Activated CD4-positive, alpha-beta T cell treated with anti-CD3 and anti-CD28 coated beads, Interleukin-2, amount 10 ng/mL, durations not matched to agents 7 days and 5 days (primary cell): ENCODE measurements at regions not wholly inside any gene's neighbourhood (a gene's known extent, or its start where the extent isn't known, plus 50 kb on each side); places are given as distances from the start of the nearest gene placed in this dataset.
"Not testable (repeated sequence)": the region's sequence is repeated elsewhere in the genome, so short reads cannot be mapped to it uniquely, and the experiment has no call there.

Experiments used
- CTCF ChIA-PET: fragments of 350-600 bp; sonication (Branson Sonifier 250); formaldehyde crosslinking; loops from one replicate; lab custom pipeline; 2021; ENCODE audit warnings: antibody characterized with exemption; lab: Charles Lee
- POLR2A ChIA-PET: fragments of 350-600 bp; sonication (Branson Sonifier 250); formaldehyde crosslinking; loops from one replicate; lab custom pipeline; 2021; ENCODE audit warnings: antibody characterized with exemption; lab: Charles Lee
- DNase-seq: peaks from one replicate; pipeline ENCODE4 v3.0.0-alpha.2; 2020
- H3K27ac Mint-ChIP-seq: one replicate; pipeline ENCODE4 v1.8.0; 2021; ENCODE audit warnings: mild to moderate bottlenecking, moderate library complexity, mixed read lengths
- H3K27me3 Mint-ChIP-seq: one replicate; pipeline ENCODE4 v1.8.0; 2021; ENCODE audit warnings: mixed read lengths
- H3K36me3 Mint-ChIP-seq: one replicate; pipeline ENCODE4 v1.8.0; 2021; ENCODE audit warnings: low read depth, mixed read lengths
- H3K4me1 Mint-ChIP-seq: one replicate; pipeline ENCODE4 v1.8.0; 2021; ENCODE audit warnings: mixed read lengths
- H3K4me3 Mint-ChIP-seq: one replicate; pipeline ENCODE4 v1.8.0; 2021; ENCODE audit warnings: mild to moderate bottlenecking, moderate library complexity, mixed read lengths
- H3K9me3 Mint-ChIP-seq: one replicate; pipeline ENCODE4 v1.8.0; 2021; ENCODE audit warnings: mixed read lengths

DNA sequence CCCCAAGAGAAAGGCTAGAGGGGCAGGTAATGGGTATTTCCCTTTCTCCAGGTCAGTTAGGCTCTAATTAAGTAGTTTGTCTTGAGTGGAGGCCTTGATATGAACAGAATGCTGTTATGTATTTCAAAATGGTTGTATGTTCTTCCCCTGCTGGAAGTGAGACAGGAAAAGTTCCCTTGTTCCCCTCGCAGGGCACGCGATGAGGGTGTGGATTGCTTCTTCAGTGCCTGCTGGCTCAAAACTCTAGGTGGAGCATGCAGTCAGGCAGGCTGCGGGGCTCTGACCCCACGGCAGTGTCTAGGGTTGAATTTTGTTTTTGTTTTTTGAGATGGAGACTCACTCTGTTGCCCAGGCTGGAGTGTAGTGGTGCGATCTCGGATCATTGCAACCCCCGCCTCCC lies 110.4 kb upstream of the XIST start:
- H3K4me1 Mint-ChIP-seq, result peaks cover 12% of the 10 kb centered on the region
- no peak overlapping the region for H3K4me3 Mint-ChIP-seq
- ChIA-PET CTCF (no interaction called here), POLR2A (no interaction called here)
- H3K9me3 Mint-ChIP-seq, result no peaks in the 10 kb centered on the region
- DNase-seq, result no peak
- H3K36me3 Mint-ChIP-seq, result peaks cover 16% of the 10 kb centered on the region
- no peak overlapping the region for H3K27ac Mint-ChIP-seq
- no peaks in the 10 kb centered on the region for H3K27me3 Mint-ChIP-seq

- Mint-ChIP-seq H3K4me1 (peaks cover 16% of the 10 kb centered on the region), H3K36me3 (peaks cover 14% of the 10 kb centered on the region), H3K27ac (peak overlapping the region; percentile 36)
- POLR2A ChIA-PET, H3K4me3 Mint-ChIP-seq, H3K27me3 Mint-ChIP-seq, H3K9me3 Mint-ChIP-seq, DNase-seq, CTCF ChIA-PET: not testable (repeated sequence)
Measured at GRCh38 chrX:73961867-73962266, 109.4 kb upstream of the XIST start.

- H3K27ac Mint-ChIP-seq, result peak overlapping the region; percentile 98
- DNase-seq, result peak; percentile 6
- ChIA-PET POLR2A (no interaction called here), CTCF (interaction anchor here (0.7 to 1.2 kb wide), 2 partner anchors 48 to 1398 kb away, joined by 3 to 6 read pairs; no protein-coding TSS in a partner anchor)
- H3K36me3 Mint-ChIP-seq, result peaks cover 13% of the 10 kb centered on the region
- no peaks in the 10 kb centered on the region for H3K27me3 Mint-ChIP-seq
- H3K4me3 Mint-ChIP-seq, result peak overlapping the region; percentile 93
- H3K9me3 Mint-ChIP-seq, result no peaks in the 10 kb centered on the region
- H3K4me1 Mint-ChIP-seq, result peaks cover 18% of the 10 kb centered on the region
Measured at GRCh38 chrX:73944563-73944908, 92.0 kb upstream of the XIST start.

DNA sequence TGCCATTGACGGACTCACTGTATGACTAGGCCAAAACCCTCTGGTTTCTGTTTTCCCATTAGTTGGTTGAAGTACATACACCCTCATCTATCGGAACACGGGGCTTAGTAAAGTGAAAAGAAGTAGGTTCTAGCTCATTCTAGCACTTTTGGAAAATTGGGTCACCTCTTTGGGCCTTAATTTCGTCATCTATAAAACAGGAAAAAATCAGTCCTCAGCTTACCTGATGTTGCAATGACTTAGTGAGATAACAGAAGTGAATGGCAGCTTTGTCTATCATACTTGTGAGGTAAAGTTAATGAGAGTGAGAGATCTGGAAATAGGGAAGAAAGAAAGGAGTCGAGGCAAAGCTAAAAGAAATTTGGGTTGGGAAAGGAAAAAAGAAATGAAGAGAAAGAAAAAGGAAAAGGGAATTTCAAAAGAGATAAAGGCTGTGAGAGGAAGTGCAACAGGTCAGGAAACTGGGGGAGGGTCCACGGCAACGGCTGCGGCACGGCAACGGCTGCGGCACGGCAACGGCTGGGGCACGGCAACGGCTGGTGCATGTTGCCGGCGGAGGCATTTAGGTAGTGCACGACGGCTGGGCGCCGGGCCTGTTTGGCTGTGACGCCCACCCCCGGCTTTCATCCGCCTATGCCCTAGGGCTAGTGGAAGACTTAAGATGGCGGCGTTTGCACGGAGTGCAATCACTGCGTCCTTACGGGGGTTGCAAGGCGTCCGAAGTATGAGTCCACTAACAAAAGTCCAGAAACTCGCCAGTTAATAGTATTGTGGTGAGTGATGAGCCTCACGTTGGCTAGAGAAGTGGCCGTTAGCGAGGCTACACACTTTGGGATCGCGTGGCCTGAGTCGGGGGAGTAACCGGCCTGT lies 91.4 kb upstream of the XIST start:
- Mint-ChIP-seq H3K36me3 (peaks cover 9% of the 10 kb centered on the region), H3K27me3 (no peaks in the 10 kb centered on the region), H3K27ac (peak overlapping the region; percentile 98), H3K4me1 (peaks cover 18% of the 10 kb centered on the region), H3K9me3 (no peaks in the 10 kb centered on the region), H3K4me3 (peak overlapping the region; percentile 93)
- peak; percentile 84 for DNase-seq
- ChIA-PET POLR2A (interaction anchor here (0.7 kb wide), 1 partner anchor 1665 kb away, joined by 4 read pairs; no protein-coding TSS in a partner anchor), CTCF (interaction anchor here (0.7 to 1.4 kb wide), 4 partner anchors 10 to 1397 kb away, joined by 3 to 6 read pairs (median 4); no protein-coding TSS in a partner anchor)

DNA sequence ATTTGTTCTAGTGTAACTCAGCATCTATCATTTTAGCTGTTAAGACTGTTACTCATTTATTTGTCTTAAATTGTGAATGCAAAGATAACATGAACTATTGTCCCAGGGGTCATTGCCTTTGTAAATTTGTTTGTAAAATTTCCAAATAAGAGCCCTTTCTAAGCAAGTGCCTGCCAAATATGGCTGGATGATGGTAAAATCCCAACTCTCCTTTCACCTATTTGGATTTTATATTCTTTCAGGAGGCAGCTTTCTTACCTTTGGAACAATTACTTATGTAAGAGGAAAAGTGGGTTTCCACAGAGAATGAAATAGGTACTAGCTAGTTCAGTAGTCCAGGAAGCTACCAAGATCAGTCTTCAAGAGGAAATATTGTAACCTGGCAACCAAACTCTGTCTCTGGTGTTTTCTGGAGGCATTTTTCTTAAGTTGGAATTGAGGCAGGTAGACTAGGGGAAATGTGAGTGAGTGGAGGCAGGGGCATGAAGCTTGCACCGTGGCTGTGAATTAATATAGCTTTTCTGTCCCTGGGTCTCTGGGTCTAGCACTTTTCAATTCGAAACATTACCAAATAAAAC lies 88.5 kb upstream of the XIST start:
- no peak overlapping the region for H3K4me3 Mint-ChIP-seq
- peaks cover 11% of the 10 kb centered on the region for H3K4me1 Mint-ChIP-seq
- H3K27ac Mint-ChIP-seq, result no peak overlapping the region
- no peak for DNase-seq
- ChIA-PET POLR2A (no interaction called here), CTCF (interaction anchor here (0.7 kb wide), 1 partner anchor 1562 kb away, joined by 3 read pairs; no protein-coding TSS in a partner anchor)
- H3K36me3 Mint-ChIP-seq, result peaks cover 6% of the 10 kb centered on the region
- no peaks in the 10 kb centered on the region for H3K27me3 Mint-ChIP-seq
- H3K9me3 Mint-ChIP-seq, result no peaks in the 10 kb centered on the region

GRCh38 chrX:73937843-73938242 lies 85.3 kb upstream of the XIST start:
- H3K36me3 Mint-ChIP-seq, POLR2A ChIA-PET, H3K4me3 Mint-ChIP-seq, H3K4me1 Mint-ChIP-seq, H3K9me3 Mint-ChIP-seq, H3K27me3 Mint-ChIP-seq, H3K27ac Mint-ChIP-seq, CTCF ChIA-PET, DNase-seq: not testable (repeated sequence)

GRCh38 chrX:73932522-73932921 lies 80.0 kb upstream of the XIST start:
- no peak overlapping the region for H3K4me3 Mint-ChIP-seq
- H3K27ac Mint-ChIP-seq, result no peak overlapping the region
- ChIA-PET CTCF (no interaction called here), POLR2A (no interaction called here)
- H3K27me3 Mint-ChIP-seq, result no peaks in the 10 kb centered on the region
- DNase-seq, result no peak
- no peaks in the 10 kb centered on the region for H3K4me1 Mint-ChIP-seq
- no peaks in the 10 kb centered on the region for H3K36me3 Mint-ChIP-seq
- no peaks in the 10 kb centered on the region for H3K9me3 Mint-ChIP-seq

GRCh38 chrX:73930300-73930699 lies 77.8 kb upstream of the XIST start:
- no peaks in the 10 kb centered on the region for H3K36me3 Mint-ChIP-seq
- no peaks in the 10 kb centered on the region for H3K27me3 Mint-ChIP-seq
- no peak overlapping the region for H3K27ac Mint-ChIP-seq
- no peaks in the 10 kb centered on the region for H3K4me1 Mint-ChIP-seq
- ChIA-PET CTCF (no interaction called here), POLR2A (no interaction called here)
- no peak overlapping the region for H3K4me3 Mint-ChIP-seq
- no peak for DNase-seq
- H3K9me3 Mint-ChIP-seq, result no peaks in the 10 kb centered on the region

GRCh38 chrX:73922856-73923455 lies 70.4 kb upstream of the XIST start:
- DNase-seq, result no peak
- H3K4me3 Mint-ChIP-seq, result no peak overlapping the region
- no peak overlapping the region for H3K27ac Mint-ChIP-seq
- H3K36me3 Mint-ChIP-seq, result no peaks in the 10 kb centered on the region
- ChIA-PET CTCF (no interaction called here), POLR2A (no interaction called here)
- no peaks in the 10 kb centered on the region for H3K4me1 Mint-ChIP-seq
- no peaks in the 10 kb centered on the region for H3K27me3 Mint-ChIP-seq
- no peaks in the 10 kb centered on the region for H3K9me3 Mint-ChIP-seq

DNA sequence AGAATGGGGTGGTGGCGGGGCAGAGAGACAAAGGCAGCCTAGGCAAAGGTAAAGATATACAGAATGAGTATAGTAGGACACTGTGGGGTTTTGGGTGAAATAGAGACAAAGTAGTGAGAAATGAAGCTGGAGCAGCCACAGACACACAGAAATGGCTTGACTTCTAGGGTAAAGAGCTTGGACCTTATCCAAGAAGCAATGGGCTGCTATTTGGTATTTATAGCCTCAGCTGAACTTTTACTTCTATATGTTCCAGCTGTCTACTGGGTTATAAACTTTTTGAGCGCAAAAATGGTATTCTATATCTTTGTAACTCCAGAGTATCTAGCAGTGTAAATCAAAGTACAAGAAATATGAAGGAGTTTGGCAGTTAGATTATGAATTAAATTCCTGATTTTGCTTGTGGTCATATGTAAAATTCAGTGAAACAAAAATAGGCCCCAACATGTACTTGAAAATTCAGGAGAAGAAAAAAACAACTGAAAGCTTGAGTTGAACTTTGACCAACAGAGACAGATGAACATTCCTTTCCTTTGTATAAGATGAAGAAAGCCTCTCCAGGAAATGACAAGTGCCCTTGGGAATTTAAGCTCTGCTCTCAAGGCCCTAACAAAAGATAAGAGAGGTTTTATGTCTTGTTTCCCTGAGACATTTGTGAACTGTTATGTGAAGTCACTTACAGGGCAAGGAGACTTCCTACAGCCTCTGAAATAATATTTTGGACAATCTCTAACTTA lies 64.6 kb upstream of the XIST start:
- Mint-ChIP-seq H3K27me3 (no peaks in the 10 kb centered on the region), H3K9me3 (no peaks in the 10 kb centered on the region), H3K27ac (no peak overlapping the region), H3K36me3 (no peaks in the 10 kb centered on the region), H3K4me1 (no peaks in the 10 kb centered on the region), H3K4me3 (no peak overlapping the region)
- CTCF ChIA-PET, result no interaction called here
- DNase-seq, result no peak
- POLR2A ChIA-PET, result no interaction called here

GRCh38 chrX:73916489-73916888 lies 64.0 kb upstream of the XIST start:
- Mint-ChIP-seq H3K9me3 (no peaks in the 10 kb centered on the region), H3K4me3 (no peak overlapping the region), H3K27me3 (no peaks in the 10 kb centered on the region), H3K27ac (no peak overlapping the region), H3K4me1 (no peaks in the 10 kb centered on the region), H3K36me3 (no peaks in the 10 kb centered on the region)
- ChIA-PET POLR2A (no interaction called here), CTCF (no interaction called here)
- no peak for DNase-seq

- POLR2A ChIA-PET, H3K9me3 Mint-ChIP-seq, H3K27ac Mint-ChIP-seq, H3K4me3 Mint-ChIP-seq, H3K36me3 Mint-ChIP-seq, H3K27me3 Mint-ChIP-seq, H3K4me1 Mint-ChIP-seq, DNase-seq: not testable (repeated sequence)
- CTCF ChIA-PET, result interaction anchor here (0.6 kb wide), 2 partner anchors 167 to 1724 kb away, joined by 3 read pairs; no protein-coding TSS in a partner anchor
Measured at GRCh38 chrX:73914792-73915191, 62.3 kb upstream of the XIST start.

- Mint-ChIP-seq H3K27ac (no peak overlapping the region), H3K27me3 (no peaks in the 10 kb centered on the region), H3K4me1 (no peaks in the 10 kb centered on the region), H3K36me3 (no peaks in the 10 kb centered on the region), H3K4me3 (no peak overlapping the region), H3K9me3 (no peaks in the 10 kb centered on the region)
- no peak for DNase-seq
- ChIA-PET CTCF (no interaction called here), POLR2A (no interaction called here)
Measured at GRCh38 chrX:73913580-73913979, 61.1 kb upstream of the XIST start.
